CD14-positive monocyte (primary cell): ENCODE measurements at regions not wholly inside any gene's neighbourhood (a gene's known extent, or its start where the extent isn't known, plus 50 kb on each side); places are given as distances from the start of the nearest gene placed in this dataset.
A peak's percentile ranks its signal among the peaks of the same experiment; 100 is the strongest.

ENCODE experiments used
- DNase-seq, 3 donors: peaks; one replicate each; pipeline ENCODE4 v3.0.0-alpha.2; 2011 to 2022
- H2AFZ ChIP-seq: 2 replicates; pipeline ENCODE4 v1.6.0; 2012; ENCODE audit warnings: mild to moderate bottlenecking, low read depth, low read length, inconsistent platforms; ENCODE audit not compliant: insufficient read depth, poor library complexity, severe bottlenecking
- H3K27ac ChIP-seq, 2 donors: 1 replicate in 1 of 2; 2 replicates in 1 of 2; pipeline ENCODE4 v1.5.1; 2012 to 2013; ENCODE audit warnings: low read length in 2 of 2, control low read depth in 1 of 2, inconsistent platforms in 1 of 2, low read depth in 1 of 2, mild to moderate bottlenecking in 1 of 2
- H3K27me3 ChIP-seq, 2 donors: one replicate each; pipeline versions ENCODE4 v1.6.0 to v1.6.1; 2011 to 2013; ENCODE audit warnings: low read length in 2 of 2; ENCODE audit not compliant: control insufficient read depth in 2 of 2, insufficient read depth in 2 of 2
- H3K36me3 ChIP-seq, 2 donors: replicated peaks in 1 of 2; 1 replicate in 1 of 2; 2 replicates in 1 of 2; pipeline versions ENCODE4 v1.5.1 to v1.6.1; 2012 to 2013; ENCODE audit warnings: low read length in 2 of 2, control low read depth in 1 of 2, inconsistent platforms in 1 of 2, mild to moderate bottlenecking in 1 of 2; ENCODE audit not compliant: insufficient read depth in 2 of 2, control insufficient read depth in 1 of 2
- H3K4me1 ChIP-seq, 2 donors: 1 replicate in 1 of 2; 2 replicates in 1 of 2; pipeline versions ENCODE4 v1.5.1 to v1.6.1; 2012 to 2013; ENCODE audit warnings: low read length in 2 of 2, control low read depth in 1 of 2, inconsistent platforms in 1 of 2, mild to moderate bottlenecking in 1 of 2, moderate library complexity in 1 of 2; ENCODE audit not compliant: insufficient read depth in 2 of 2, control insufficient read depth in 1 of 2
- H3K4me2 ChIP-seq: replicated peaks from 2 replicates; pipeline ENCODE3; 2012; ENCODE audit warnings: low read length, moderate library complexity, mild to moderate bottlenecking; ENCODE audit not compliant: poor library complexity, severe bottlenecking; ENCODE audit errors: extremely low read depth
- H3K4me3 ChIP-seq, 3 experiments: fragments of 200-600 bp in 1 of 3; sonication (generic) in 1 of 3; replicated peaks in 1 of 3; 1 replicate in 2 of 3; 2 replicates in 1 of 3; pipeline ENCODE4 v1.5.1; 2011 to 2013; ENCODE audit warnings: low read length in 3 of 3, mild to moderate bottlenecking in 3 of 3, control low read depth in 2 of 3, low read depth in 2 of 3, inconsistent platforms in 1 of 3, moderate library complexity in 1 of 3
- H3K79me2 ChIP-seq: 2 replicates; pipeline ENCODE4 v1.6.0; 2012; ENCODE audit warnings: mild to moderate bottlenecking, control low read depth, inconsistent platforms, low read length, moderate library complexity; ENCODE audit not compliant: insufficient read depth
- H3K9ac ChIP-seq: 2 replicates; pipeline ENCODE4 v1.6.0; 2017; ENCODE audit warnings: low read length, mild to moderate bottlenecking; ENCODE audit not compliant: insufficient read depth, poor library complexity, severe bottlenecking
- H3K9me3 ChIP-seq, 2 donors: replicated peaks in 1 of 2; 1 replicate in 1 of 2; 2 replicates in 1 of 2; pipeline versions ENCODE4 v1.5.1 to v1.6.1; 2012 to 2013; ENCODE audit warnings: low read length in 2 of 2, control low read depth in 1 of 2; ENCODE audit not compliant: control insufficient read depth in 1 of 2, insufficient read depth in 1 of 2
- H4K20me1 ChIP-seq: 2 replicates; pipeline ENCODE4 v1.6.0; 2012; ENCODE audit warnings: mild to moderate bottlenecking, low read length, control low read depth, moderate library complexity; ENCODE audit not compliant: insufficient read depth
- H3K27ac Mint-ChIP-seq, 7 donors: one replicate each; pipeline ENCODE4 v1.8.0; 2020; ENCODE audit warnings: mild to moderate bottlenecking in 7 of 7, mixed read lengths in 7 of 7, moderate library complexity in 6 of 7, inconsistent platforms in 2 of 7
- H3K27me3 Mint-ChIP-seq, 3 donors: one replicate each; pipeline ENCODE4 v1.8.0; 2021 to 2022; ENCODE audit warnings: low read depth in 3 of 3, mild to moderate bottlenecking in 3 of 3, mixed read lengths in 3 of 3, moderate library complexity in 3 of 3, inconsistent platforms in 1 of 3
- H3K36me3 Mint-ChIP-seq, 2 donors: one replicate each; pipeline ENCODE4 v1.8.0; 2020; ENCODE audit warnings: mixed read lengths in 2 of 2, inconsistent platforms in 1 of 2, mild to moderate bottlenecking in 1 of 2
- H3K4me1 Mint-ChIP-seq: one replicate; pipeline ENCODE4 v1.8.0; 2020; ENCODE audit warnings: mild to moderate bottlenecking, mixed read lengths
- H3K4me3 Mint-ChIP-seq, 2 donors: one replicate each; pipeline ENCODE4 v1.8.0; 2020; ENCODE audit warnings: mild to moderate bottlenecking in 2 of 2, mixed read lengths in 2 of 2, moderate library complexity in 1 of 2
- H3K9me3 Mint-ChIP-seq, 7 donors: one replicate each; pipeline ENCODE4 v1.8.0; 2020 to 2022; ENCODE audit warnings: mixed read lengths in 7 of 7, mild to moderate bottlenecking in 6 of 7, moderate library complexity in 6 of 7, inconsistent platforms in 2 of 7
- CTCF ChIP-seq: fragments of 200-600 bp; IDR thresholded peaks from one replicate; pipeline ENCODE4 v1.8.0; 2022; ENCODE audit warnings: antibody characterized with exemption, mild to moderate bottlenecking
- WGBS: methylation state at CpG from one replicate; pipeline ENCODE4 v1.1.5; 2013; ENCODE audit warnings: missing lambda C conversion rate; ENCODE audit not compliant: insufficient coverage; 5-methylcytosine and 5-hydroxymethylcytosine counted together
- intact Hi-C, 2 donors: fragments of 100-400 bp; cut with micrococcal nuclease; formaldehyde crosslinking; loops; one replicate each; pipeline versions ENCODE4 v1.15.0 to v1.15.1; 2023

DNA sequence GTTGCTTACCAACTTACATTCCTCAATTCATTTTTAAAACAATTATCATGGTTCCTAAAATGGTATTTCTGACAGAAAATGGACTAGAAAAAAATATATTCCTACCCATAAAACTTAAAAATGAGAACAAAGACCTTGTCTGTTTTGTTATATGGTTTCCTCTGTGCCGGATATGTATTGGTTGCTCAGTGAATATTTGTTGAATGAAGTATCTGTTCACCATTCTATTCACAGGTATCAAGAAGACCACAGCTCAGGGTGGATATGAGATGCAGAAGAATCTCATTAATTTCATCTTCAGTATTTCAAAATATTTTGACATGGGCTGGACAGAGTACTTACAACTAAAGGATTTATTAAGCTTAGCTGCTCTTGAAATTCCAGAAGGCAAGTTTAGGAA lies 58.1 kb downstream of the TUSC7 start:
- peaks cover 2% of the 10 kb centered on the region for H3K4me1 Mint-ChIP-seq
- DNase-seq, result no peak
- TF ChIP-seq CTCF, result no peak
- intact Hi-C loops, result no loop called here
- no peaks in the 10 kb centered on the region for H4K20me1 ChIP-seq
- no peaks in the 10 kb centered on the region for H3K4me1 ChIP-seq
- H3K9me3 ChIP-seq, result no peaks in the 10 kb centered on the region
- H3K9ac ChIP-seq, result no peak overlapping the region
- H3K27ac ChIP-seq, result no peak overlapping the region
- H3K9me3 Mint-ChIP-seq, result no peaks in the 10 kb centered on the region
- H3K27me3 Mint-ChIP-seq, result peaks cover 0 to 2% (median 2%) of the 10 kb centered on the region in 3 donors
- no CpG with 5 or more reads among the region's 1 CpG for WGBS
- no peak overlapping the region for H3K4me3 Mint-ChIP-seq
- no peak overlapping the region for H2AFZ ChIP-seq
- H3K27ac Mint-ChIP-seq, result no peak overlapping the region
- no peak overlapping the region for H3K4me3 ChIP-seq
- H3K4me2 ChIP-seq, result no peak overlapping the region
- H3K36me3 Mint-ChIP-seq, result no peaks in the 10 kb centered on the region
- no peaks in the 10 kb centered on the region for H3K27me3 ChIP-seq
- no peaks in the 10 kb centered on the region for H3K36me3 ChIP-seq
- no peaks in the 10 kb centered on the region for H3K79me2 ChIP-seq

- Histone ChIP-seq H2AFZ (no peak overlapping the region), H3K4me3 (no peak overlapping the region), H3K79me2 (no peaks in the 10 kb centered on the region), H3K4me2 (no peak overlapping the region), H4K20me1 (no peaks in the 10 kb centered on the region), H3K9ac (no peak overlapping the region), H3K27ac (no peak overlapping the region), H3K36me3 (no peaks in the 10 kb centered on the region), H3K4me1 (no peaks in the 10 kb centered on the region), H3K27me3 (no peaks in the 10 kb centered on the region), H3K9me3 (no peaks in the 10 kb centered on the region)
- no peaks in the 10 kb centered on the region for H3K9me3 Mint-ChIP-seq
- TF ChIP-seq CTCF, result peak; percentile 91
- no peak overlapping the region for H3K4me3 Mint-ChIP-seq
- H3K36me3 Mint-ChIP-seq, result no peaks in the 10 kb centered on the region
- WGBS, result 0% methylated on average over 2 of the region's 7 CpGs
- peaks cover 2% of the 10 kb centered on the region for H3K4me1 Mint-ChIP-seq
- DNase-seq, result peak; percentile 42 to 67 (median 56)
- no peak overlapping the region for H3K27ac Mint-ChIP-seq
- H3K27me3 Mint-ChIP-seq, result peaks cover 0 to 2% (median 1%) of the 10 kb centered on the region in 3 donors
- intact Hi-C loops, result loop anchor here (5.0 to 10.0 kb wide), 2 partner anchors 756 to 1224 kb away; no protein-coding TSS in a partner anchor
Measured at GRCh38 chr3:116770815-116771450, 61.4 kb downstream of the TUSC7 start.
